A549 (cell line): ENCODE measurements at regions not wholly inside any gene's neighbourhood (a gene's known extent, or its start where the extent isn't known, plus 50 kb on each side); places are given as distances from the start of the nearest gene placed in this dataset.

Experiments
- ESRRA ChIP-seq: fragments of 150-350 bp; IDR thresholded peaks from 2 replicates; pipeline ENCODE4 v1.6.1; 2014; ENCODE audit warnings: mild to moderate bottlenecking, low read length, borderline replicate concordance
- NPAS2 ChIP-seq: fragments of 250-450 bp; sonication (Bioruptor Pico); IDR thresholded peaks from 2 replicates; pipeline ENCODE4 v1.8.0; 2022; ENCODE audit warnings: mild to moderate bottlenecking, moderate library complexity, borderline replicate concordance
- RAD21 ChIP-seq, 2 experiments: fragments of >200 bp in 1 of 2; sonication (Bioruptor Twin) in 1 of 2; formaldehyde crosslinking in 1 of 2; IDR thresholded peaks in 1 of 2; conservative IDR thresholded peaks in 1 of 2; 2 replicates in 1 of 2; 3 replicates in 1 of 2; pipeline ENCODE4 v1.6.1; 2012 to 2018; ENCODE audit warnings: inconsistent platforms in 1 of 2

GRCh38 chr4:4752576-4753401 lies 106.7 kb upstream of the MSX1 start:
- no peak for TF ChIP-seq ESRRA
- no peak for TF ChIP-seq NPAS2 (CRISPR knock-in tag)
- TF ChIP-seq RAD21 (conservative IDR thresholded peaks at IDR 0.05 in 1 of 2, IDR thresholded peaks at IDR 0.05 in 1 of 2), result no peak
